PC-3 (cell line): ENCODE measurements at regions not wholly inside any gene's neighbourhood (a gene's known extent, or its start where the extent isn't known, plus 50 kb on each side); places are given as distances from the start of the nearest gene placed in this dataset.

ENCODE experiments used
- ATAC-seq: fragments of 200-7000 bp; cut with Tn5 transposase; 2 replicates; pipeline ENCODE4 v1.9.1; 2020; ENCODE audit warnings: mild to moderate bottlenecking, moderate library complexity
- BruUV-seq: library from RNA; stranded (reverse); fragments of 400-500 nt; replicated peaks from 2 replicates; lab custom pipeline; 2021; lab: Mats Ljungman, UMichigan
- CTCF ChIA-PET: fragments of 300-600 bp; sonication (Branson Sonifier 250); formaldehyde crosslinking; loops from one replicate; lab custom pipeline; 2022; ENCODE audit warnings: antibody characterized with exemption; lab: Charles Lee
- POLR2A ChIA-PET: fragments of 300-600 bp; sonication (Branson Sonifier 250); formaldehyde crosslinking; loops from one replicate; lab custom pipeline; 2022; ENCODE audit warnings: antibody characterized with exemption; ENCODE audit not compliant: unreplicated experiment; lab: Charles Lee
- DNase-seq: peaks from one replicate; pipeline ENCODE4 v3.0.0-alpha.2; 2015
- H2AFZ ChIP-seq: fragments of 300-600 bp; sonication (generic); 2 replicates; pipeline ENCODE4 v1.6.0; 2016; ENCODE audit warnings: antibody characterized with exemption, low read length
- H3F3A ChIP-seq: fragments of 300-600 bp; sonication (generic); one replicate; pipeline ENCODE4 v1.6.0; 2017; ENCODE audit warnings: antibody characterized with exemption, low read length, control low read depth, mild to moderate bottlenecking; ENCODE audit not compliant: unreplicated experiment
- H3K27ac ChIP-seq: fragments of 300-600 bp; sonication (generic); 2 replicates; pipeline ENCODE4 v1.5.1; 2016; ENCODE audit warnings: mild to moderate bottlenecking, low read length
- H3K27me3 ChIP-seq: fragments of 300-600 bp; sonication (generic); 2 replicates; pipeline ENCODE4 v1.6.1; 2016; ENCODE audit warnings: low read length, mixed read lengths
- H3K36me3 ChIP-seq: fragments of 300-600 bp; sonication (generic); 2 replicates; pipeline ENCODE4 v1.6.1; 2016; ENCODE audit warnings: low read depth, mixed run types, low read length, mixed read lengths
- H3K4me1 ChIP-seq: fragments of 300-600 bp; sonication (generic); 2 replicates; pipeline ENCODE4 v1.5.1; 2016; ENCODE audit warnings: low read length; ENCODE audit not compliant: insufficient read depth
- H3K4me2 ChIP-seq: fragments of 300-600 bp; sonication (generic); 2 replicates; pipeline ENCODE4 v1.6.0; 2016; ENCODE audit warnings: low read length
- H3K4me3 ChIP-seq: fragments of 300-600 bp; sonication (generic); 2 replicates; pipeline ENCODE4 v1.5.1; 2016; ENCODE audit warnings: mild to moderate bottlenecking, low read length, mixed read lengths
- H3K79me2 ChIP-seq: fragments of 300-600 bp; sonication (generic); 2 replicates; pipeline ENCODE4 v1.6.1; 2017; ENCODE audit warnings: low read length, mixed read lengths
- H3K9ac ChIP-seq: fragments of 300-600 bp; sonication (generic); 2 replicates; pipeline ENCODE4 v1.6.0; 2016; ENCODE audit warnings: mild to moderate bottlenecking, low read length
- H3K9me2 ChIP-seq: fragments of 300-600 bp; sonication (generic); replicated peaks from 2 replicates; pipeline ENCODE4 v1.6.1; 2016; ENCODE audit warnings: mixed run types, low read length, mixed read lengths
- H3K9me3 ChIP-seq: fragments of 300-600 bp; sonication (generic); 2 replicates; pipeline ENCODE4 v1.6.1; 2016; ENCODE audit warnings: low read length, mixed read lengths
- H4K20me1 ChIP-seq: fragments of 300-600 bp; sonication (generic); 2 replicates; pipeline ENCODE4 v1.6.1; 2016; ENCODE audit warnings: low read length, mixed read lengths
- CTCF ChIP-seq: fragments of 300-600 bp; sonication (generic); conservative IDR thresholded peaks from 2 replicates; pipeline ENCODE4 v1.5.1; 2017; ENCODE audit warnings: antibody characterized with exemption, low read depth, mild to moderate bottlenecking, low read length
- EZH2 ChIP-seq: fragments of 300-600 bp; sonication (generic); IDR thresholded peaks from one replicate; pipeline ENCODE4 v1.6.1; 2017; ENCODE audit warnings: antibody characterized with exemption, mild to moderate bottlenecking, low read length; ENCODE audit not compliant: unreplicated experiment
- EZH2phosphoT487 ChIP-seq: fragments of 300-600 bp; sonication (generic); IDR thresholded peaks from 2 replicates; pipeline ENCODE4 v1.6.1; 2018; ENCODE audit warnings: mild to moderate bottlenecking, antibody characterized with exemption, low read length, borderline replicate concordance
- intact Hi-C: fragments of 100-400 bp; cut with micrococcal nuclease; formaldehyde crosslinking; loops from 2 replicates; pipeline ENCODE4 v1.9.0; 2023

DNA sequence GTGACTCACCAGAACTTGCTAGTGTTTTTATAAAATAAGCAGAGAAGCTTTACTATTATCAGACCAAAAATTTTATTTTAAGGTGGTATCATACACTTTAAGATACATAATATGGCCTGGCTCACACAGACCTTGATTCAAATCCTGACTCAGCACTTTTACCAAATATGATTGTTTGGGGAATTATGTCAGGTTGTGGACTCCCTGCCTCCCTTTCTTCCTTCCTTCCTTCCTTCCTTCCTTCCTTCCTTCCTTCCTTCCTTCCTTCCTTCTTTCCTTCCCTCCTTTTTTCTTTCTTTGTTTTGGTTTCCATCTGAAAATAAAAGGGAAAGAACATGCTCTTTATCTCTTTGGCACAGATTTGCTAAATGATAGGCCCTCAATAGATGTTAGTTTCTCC, 186.0 kb upstream of the MMS22L start:
- Histone ChIP-seq H3K4me3 (no peak overlapping the region), H3K79me2 (no peaks in the 10 kb centered on the region), H3K4me1 (no peaks in the 10 kb centered on the region), H2AFZ (no peak overlapping the region), H3F3A (no peaks in the 10 kb centered on the region), H3K27me3 (no peaks in the 10 kb centered on the region), H4K20me1 (no peaks in the 10 kb centered on the region), H3K9ac (no peak overlapping the region), H3K9me2 (no peaks in the 10 kb centered on the region), H3K27ac (no peak overlapping the region), H3K4me2 (no peak overlapping the region), H3K36me3 (no peaks in the 10 kb centered on the region), H3K9me3 (no peaks in the 10 kb centered on the region)
- ChIA-PET CTCF (no interaction called here), POLR2A (no interaction called here)
- no TSS peak for BruUV-seq
- DNase-seq = no peak
- intact Hi-C loops = no loop called here
- ATAC-seq = no peak
- no peak for TF ChIP-seq CTCF
- no peak for TF ChIP-seq EZH2
- TF ChIP-seq EZH2phosphoT487 = no peak

GRCh38 chr6:97469451-97469850, 186.4 kb upstream of the MMS22L start:
- TF ChIP-seq EZH2 (no peak), CTCF (no peak), EZH2phosphoT487 (no peak)

DNA sequence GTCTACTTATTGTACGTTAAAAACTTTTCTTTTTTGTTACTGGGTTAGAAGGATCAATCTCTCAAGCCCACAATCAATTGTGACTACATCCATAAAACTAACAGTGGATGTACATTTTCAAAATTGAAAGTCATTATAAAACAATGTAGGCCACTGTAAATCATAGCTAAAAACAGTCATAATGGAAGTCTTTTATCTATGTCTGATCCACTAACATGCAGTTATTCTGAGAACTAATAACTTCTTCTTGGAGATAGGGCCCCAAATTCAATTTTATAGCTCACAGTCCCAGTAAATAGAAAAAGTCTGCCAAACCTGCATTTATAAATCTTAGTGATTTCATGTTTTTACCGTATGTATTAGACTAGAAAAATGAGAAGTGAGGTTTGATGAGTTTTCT, 187.3 kb upstream of the MMS22L start:
- no peak for ATAC-seq
- CTCF ChIA-PET = no interaction called here
- POLR2A ChIA-PET = no interaction called here
- Histone ChIP-seq H2AFZ (no peak overlapping the region), H3K9ac (no peak overlapping the region), H3K9me2 (no peaks in the 10 kb centered on the region), H4K20me1 (no peaks in the 10 kb centered on the region), H3K4me2 (no peak overlapping the region), H3K27ac (no peak overlapping the region), H3F3A (no peaks in the 10 kb centered on the region), H3K36me3 (no peaks in the 10 kb centered on the region), H3K79me2 (no peaks in the 10 kb centered on the region), H3K9me3 (no peaks in the 10 kb centered on the region), H3K4me3 (no peak overlapping the region), H3K27me3 (no peaks in the 10 kb centered on the region), H3K4me1 (no peaks in the 10 kb centered on the region)
- DNase-seq = no peak
- intact Hi-C loops = no loop called here
- TF ChIP-seq EZH2phosphoT487 (no peak), CTCF (no peak), EZH2 (no peak)
- BruUV-seq = no TSS peak

More at GRCh38 chr6:97469451-97469850, 186.4 kb upstream of the MMS22L start:
- BruUV-seq = no TSS peak
- ChIA-PET POLR2A (no interaction called here), CTCF (no interaction called here)
- no peak for DNase-seq
- Histone ChIP-seq H3F3A (no peaks in the 10 kb centered on the region), H3K4me2 (no peak overlapping the region), H4K20me1 (no peaks in the 10 kb centered on the region), H3K4me1 (no peaks in the 10 kb centered on the region), H3K9ac (no peak overlapping the region), H3K4me3 (no peak overlapping the region), H3K9me2 (no peaks in the 10 kb centered on the region), H3K36me3 (no peaks in the 10 kb centered on the region), H2AFZ (no peak overlapping the region), H3K27me3 (no peaks in the 10 kb centered on the region), H3K27ac (no peak overlapping the region), H3K9me3 (no peaks in the 10 kb centered on the region), H3K79me2 (no peaks in the 10 kb centered on the region)
- intact Hi-C loops = no loop called here
- ATAC-seq = no peak
